ENCODE measurements at regions not wholly inside any gene's neighbourhood (a gene's known extent, or its start where the extent isn't known, plus 50 kb on each side); places are given as distances from the start of the nearest gene placed in this dataset.
"Not testable (repeated sequence)": the region's sequence is repeated elsewhere in the genome, so short reads cannot be mapped to it uniquely, and the experiment has no call there.

DNA sequence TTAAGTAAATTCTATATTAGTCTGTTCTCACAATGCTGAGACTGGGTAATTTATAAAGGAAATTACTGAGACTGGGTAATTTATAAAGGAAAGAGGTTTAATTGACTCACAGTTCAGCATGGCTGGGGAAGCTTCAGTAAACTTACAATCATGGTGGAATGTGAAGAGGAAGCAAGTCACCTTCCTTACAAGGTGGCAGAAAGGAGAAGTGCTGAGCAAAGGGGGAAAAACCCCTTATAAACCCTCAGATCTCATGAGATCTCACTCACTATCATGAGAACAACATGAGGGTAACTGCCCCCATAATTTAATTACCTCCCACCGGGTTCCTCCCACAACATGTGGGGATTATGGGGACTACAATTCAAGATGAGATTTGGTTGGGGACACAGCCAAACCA is 422.4 kb downstream of the TNS1 start:
- in situ Hi-C loops (cut with MboI); H3K4me3 ChIP-seq; intact Hi-C loops (cut with micrococcal nuclease; ENCODE audit: unreplicated experiment); H3K9ac ChIP-seq (ENCODE audit: control insufficient read depth, insufficient read depth, low read length); H3K9me3 ChIP-seq (replicated peaks; ENCODE audit: control insufficient read depth, insufficient read depth, low read length); SMC1A ChIA-PET (ENCODE audit: uncharacterized antibody, unreplicated experiment); BruUV-seq (replicated peaks); POLR2A ChIA-PET; H4K20me1 ChIP-seq (ENCODE audit: control insufficient read depth, insufficient read depth); H3K4me2 ChIP-seq (ENCODE audit: control insufficient read depth, insufficient read depth); FAIRE-seq; CTCF ChIA-PET; ATAC-seq; H3K27ac ChIP-seq (ENCODE audit: control insufficient read depth, insufficient read depth); H3K36me3 ChIP-seq (ENCODE audit: control insufficient read depth in 2 of 2, insufficient read depth in 2 of 2, low read length in 1 of 2); DNase-seq (ENCODE audit: low read depth, low spot score); H3K79me2 ChIP-seq (ENCODE audit: control insufficient read depth, insufficient read depth, low read length); RAD21 ChIA-PET (ENCODE audit: unreplicated experiment); H3K27me3 ChIP-seq (replicated peaks in 1 of 2; ENCODE audit: control insufficient read depth in 2 of 2, insufficient read depth in 2 of 2, low read length in 1 of 2); H2AFZ ChIP-seq (ENCODE audit: control insufficient read depth, low read depth, low read length); H3K4me1 ChIP-seq (ENCODE audit: control insufficient read depth, insufficient read depth, low read length): not testable (repeated sequence)
- 0% methylated on average over 1 of the region's 1 CpG for WGBS (ENCODE audit: insufficient coverage, insufficient replicate concordance, low lambda C conversion rate, missing lambda C conversion rate)
- peak; percentile 68; the same call in 1 of the 2 replicates for TF ChIP-seq SPI1 (IDR thresholded peaks at IDR 0.05; ENCODE audit: borderline replicate concordance, insufficient read depth, low read depth, low read length)

DNA sequence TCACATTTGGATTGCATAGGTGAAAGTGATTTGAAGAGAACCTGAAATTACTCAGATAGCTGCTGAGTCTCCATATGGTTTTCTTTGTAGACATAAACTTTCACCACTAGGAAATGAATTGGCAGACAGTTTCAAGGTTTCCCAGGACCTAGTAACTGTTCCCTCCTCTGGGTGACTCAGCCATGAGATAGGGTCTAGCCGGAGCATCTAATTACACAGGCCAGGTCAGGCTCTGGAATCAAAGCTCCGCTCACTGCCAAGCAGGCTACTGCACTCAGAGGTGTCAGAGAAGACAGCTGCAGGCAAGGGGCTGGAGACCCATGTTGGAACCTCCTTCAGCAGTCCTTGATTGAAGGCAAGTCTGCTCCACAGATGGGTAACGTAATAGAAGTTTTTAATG is 429.2 kb downstream of the TNS1 start:
- 7% methylated on average over 3 of the region's 3 CpGs for WGBS (ENCODE audit: insufficient coverage, insufficient replicate concordance, low lambda C conversion rate, missing lambda C conversion rate)
- no peaks in the 10 kb centered on the region for H3K9me3 ChIP-seq (replicated peaks; ENCODE audit: control insufficient read depth, insufficient read depth, low read length)
- no peak for FAIRE-seq
- H3K79me2 ChIP-seq (ENCODE audit: control insufficient read depth, insufficient read depth, low read length) = no peaks in the 10 kb centered on the region
- no TSS peak for BruUV-seq (replicated peaks)
- H3K4me1 ChIP-seq (ENCODE audit: control insufficient read depth, insufficient read depth, low read length) = no peaks in the 10 kb centered on the region
- H3K27ac ChIP-seq (ENCODE audit: control insufficient read depth, insufficient read depth) = no peak overlapping the region
- SMC1A ChIA-PET (ENCODE audit: uncharacterized antibody, unreplicated experiment) = no interaction called here
- H3K36me3 ChIP-seq (ENCODE audit: control insufficient read depth in 2 of 2, insufficient read depth in 2 of 2, low read length in 1 of 2) = no peaks in the 10 kb centered on the region
- RAD21 ChIA-PET (ENCODE audit: unreplicated experiment) = no interaction called here
- in situ Hi-C loops (cut with MboI) = no loop called here
- no peak for ATAC-seq
- no peaks in the 10 kb centered on the region for H4K20me1 ChIP-seq (ENCODE audit: control insufficient read depth, insufficient read depth)
- H3K4me3 ChIP-seq = no peak overlapping the region
- CTCF ChIA-PET = interaction anchor here (1.2 kb wide), 1 partner anchor 139 kb away, joined by 4 read pairs; no protein-coding TSS in a partner anchor
- H2AFZ ChIP-seq (ENCODE audit: control insufficient read depth, low read depth, low read length) = no peak overlapping the region
- DNase-seq (ENCODE audit: low read depth, low spot score) = no peak
- POLR2A ChIA-PET = no interaction called here
- no peaks in the 10 kb centered on the region; a peak in 1 of 4 replicates for H3K27me3 ChIP-seq (replicated peaks in 1 of 2; ENCODE audit: control insufficient read depth in 2 of 2, insufficient read depth in 2 of 2, low read length in 1 of 2)
- intact Hi-C loops (cut with micrococcal nuclease; ENCODE audit: unreplicated experiment) = no loop called here
- H3K9ac ChIP-seq (ENCODE audit: control insufficient read depth, insufficient read depth, low read length) = no peak overlapping the region
- H3K4me2 ChIP-seq (ENCODE audit: control insufficient read depth, insufficient read depth) = no peak overlapping the region
- no peak for TF ChIP-seq POLR2AphosphoS5 (IDR thresholded peaks at IDR 0.05; ENCODE audit: low read length)
- TF ChIP-seq, protein P1, sequence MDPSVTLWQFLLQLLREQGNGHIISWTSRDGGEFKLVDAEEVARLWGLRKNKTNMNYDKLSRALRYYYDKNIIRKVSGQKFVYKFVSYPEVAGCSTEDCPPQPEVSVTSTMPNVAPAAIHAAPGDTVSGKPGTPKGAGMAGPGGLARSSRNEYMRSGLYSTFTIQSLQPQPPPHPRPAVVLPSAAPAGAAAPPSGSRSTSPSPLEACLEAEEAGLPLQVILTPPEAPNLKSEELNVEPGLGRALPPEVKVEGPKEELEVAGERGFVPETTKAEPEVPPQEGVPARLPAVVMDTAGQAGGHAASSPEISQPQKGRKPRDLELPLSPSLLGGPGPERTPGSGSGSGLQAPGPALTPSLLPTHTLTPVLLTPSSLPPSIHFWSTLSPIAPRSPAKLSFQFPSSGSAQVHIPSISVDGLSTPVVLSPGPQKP (IDR thresholded peaks at IDR 0.05; ENCODE audit: low read depth, low read length) = no peak
- TF ChIP-seq, protein P2, sequence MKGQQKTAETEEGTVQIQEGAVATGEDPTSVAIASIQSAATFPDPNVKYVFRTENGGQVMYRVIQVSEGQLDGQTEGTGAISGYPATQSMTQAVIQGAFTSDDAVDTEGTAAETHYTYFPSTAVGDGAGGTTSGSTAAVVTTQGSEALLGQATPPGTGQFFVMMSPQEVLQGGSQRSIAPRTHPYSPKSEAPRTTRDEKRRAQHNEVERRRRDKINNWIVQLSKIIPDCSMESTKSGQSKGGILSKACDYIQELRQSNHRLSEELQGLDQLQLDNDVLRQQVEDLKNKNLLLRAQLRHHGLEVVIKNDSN (IDR thresholded peaks at IDR 0.05; ENCODE audit: borderline replicate concordance, extremely low read length, insufficient read depth, low read depth, low read length) = no peak
- no peak for TF ChIP-seq FOXK2 (IDR thresholded peaks at IDR 0.05)
- no peak for TF ChIP-seq ZNF687 (IDR thresholded peaks at IDR 0.05)
- no peak for TF ChIP-seq BHLHE40 (IDR thresholded peaks at IDR 0.05; ENCODE audit: borderline replicate concordance in 1 of 2, low read depth in 2 of 2, low read length in 1 of 2)
- TF ChIP-seq SMAD1 (IDR thresholded peaks at IDR 0.05; ENCODE audit: low read depth, partially characterized antibody) = no peak
- no peak for TF ChIP-seq RELA (IDR thresholded peaks at IDR 0.05; ENCODE audit: borderline replicate concordance, partially characterized antibody)
- no peak for TF ChIP-seq PAX5 (IDR thresholded peaks at IDR 0.05; ENCODE audit: borderline replicate concordance, low read depth, low read length)
- TF ChIP-seq TBL1XR1 (IDR thresholded peaks at IDR 0.05; ENCODE audit: low read depth, low read length) = no peak
- TF ChIP-seq SREBF1 (IDR thresholded peaks at IDR 0.05; ENCODE audit: low read length) = no peak
- TF ChIP-seq POLR2AphosphoS2 (IDR thresholded peaks at IDR 0.05; ENCODE audit: low read depth, low read length) = no peak

All from GM12878 (cell line).